ENCODE measurements at regions not wholly inside any gene's neighbourhood (a gene's known extent, or its start where the extent isn't known, plus 50 kb on each side); places are given as distances from the start of the nearest gene placed in this dataset.

DNA sequence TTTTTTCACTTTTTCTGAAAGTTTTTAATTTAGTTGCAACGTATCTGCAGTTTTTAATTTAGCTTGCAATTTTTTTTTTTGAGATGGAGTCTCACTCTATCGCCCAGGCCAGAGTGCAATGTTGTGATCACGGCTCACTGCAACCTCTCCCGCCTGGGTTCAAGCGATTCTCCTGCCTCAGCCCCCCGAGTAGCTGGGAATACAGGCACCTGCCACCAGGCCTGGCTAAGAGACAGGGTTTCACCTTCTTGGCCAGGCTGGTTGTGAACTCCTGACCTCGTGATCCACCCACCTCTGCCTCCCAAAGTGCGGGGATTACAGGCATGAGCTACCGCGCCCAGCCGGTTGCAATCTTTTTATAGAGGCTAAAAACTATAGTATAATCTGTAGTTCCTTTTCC is 142.9 kb upstream of the ALCAM start:
- Histone ChIP-seq H3K4me3 (no peak overlapping the region), H3K27me3 (ENCODE audit: control insufficient read depth in 3 of 3, insufficient read depth in 3 of 3, low read length in 2 of 3) (no peaks in the 10 kb centered on the region), H3K27ac (ENCODE audit: low read depth in 1 of 2, low read length in 1 of 2) (no peak overlapping the region), H3K36me3 (ENCODE audit: control insufficient read depth in 4 of 4, insufficient read depth in 4 of 4, low read length in 4 of 4) (no peaks in the 10 kb centered on the region), H3K9ac (ENCODE audit: insufficient read depth in 1 of 2, low read length in 2 of 2) (no peak overlapping the region), H3K4me1 (ENCODE audit: control insufficient read depth in 5 of 5, insufficient read depth in 5 of 5, low read length in 5 of 5) (no peaks in the 10 kb centered on the region), H3K9me3 (ENCODE audit: control insufficient read depth in 4 of 4, insufficient read depth in 3 of 4, low read length in 3 of 4) (no peaks in the 10 kb centered on the region)
- TF ChIP-seq, protein P1, sequence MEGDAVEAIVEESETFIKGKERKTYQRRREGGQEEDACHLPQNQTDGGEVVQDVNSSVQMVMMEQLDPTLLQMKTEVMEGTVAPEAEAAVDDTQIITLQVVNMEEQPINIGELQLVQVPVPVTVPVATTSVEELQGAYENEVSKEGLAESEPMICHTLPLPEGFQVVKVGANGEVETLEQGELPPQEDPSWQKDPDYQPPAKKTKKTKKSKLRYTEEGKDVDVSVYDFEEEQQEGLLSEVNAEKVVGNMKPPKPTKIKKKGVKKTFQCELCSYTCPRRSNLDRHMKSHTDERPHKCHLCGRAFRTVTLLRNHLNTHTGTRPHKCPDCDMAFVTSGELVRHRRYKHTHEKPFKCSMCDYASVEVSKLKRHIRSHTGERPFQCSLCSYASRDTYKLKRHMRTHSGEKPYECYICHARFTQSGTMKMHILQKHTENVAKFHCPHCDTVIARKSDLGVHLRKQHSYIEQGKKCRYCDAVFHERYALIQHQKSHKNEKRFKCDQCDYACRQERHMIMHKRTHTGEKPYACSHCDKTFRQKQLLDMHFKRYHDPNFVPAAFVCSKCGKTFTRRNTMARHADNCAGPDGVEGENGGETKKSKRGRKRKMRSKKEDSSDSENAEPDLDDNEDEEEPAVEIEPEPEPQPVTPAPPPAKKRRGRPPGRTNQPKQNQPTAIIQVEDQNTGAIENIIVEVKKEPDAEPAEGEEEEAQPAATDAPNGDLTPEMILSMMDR (IDR thresholded peaks at IDR 0.05; ENCODE audit: control extremely low read depth, extremely low read depth): no peak
- DNase-seq (no peak), ATAC-seq (ENCODE audit: insufficient read depth, low FRiP score) (no peak)
- WGBS, 2 donors: 92 to 93% methylated on average over 11 of the region's 11 CpGs

DNA sequence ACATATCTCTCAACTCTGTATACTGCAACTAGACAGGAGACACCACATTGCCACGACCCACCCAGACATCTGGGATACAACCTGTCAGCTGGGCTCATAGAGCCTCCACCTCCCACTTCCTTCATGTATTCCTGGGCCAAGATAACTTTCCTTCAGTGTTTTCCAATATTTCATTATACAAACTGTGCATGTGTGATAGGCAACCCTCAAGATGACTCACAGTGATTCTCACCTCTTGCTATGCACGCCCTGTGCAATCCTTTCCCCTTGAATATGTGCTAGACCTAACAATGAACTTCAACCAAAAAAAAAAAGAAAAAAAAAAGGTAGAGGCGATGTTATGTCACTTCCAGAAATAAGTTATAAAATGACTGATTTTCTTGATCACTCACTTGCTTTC is 138.0 kb upstream of the ALCAM start:
- 80 to 82% methylated on average over 3 of the region's 3 CpGs for WGBS, 2 donors
- H3K27me3 ChIP-seq (ENCODE audit: control insufficient read depth in 3 of 3, insufficient read depth in 3 of 3, low read length in 2 of 3): no peaks in the 10 kb centered on the region
- no peaks in the 10 kb centered on the region for H3K4me1 ChIP-seq (ENCODE audit: control insufficient read depth in 5 of 5, insufficient read depth in 5 of 5, low read length in 5 of 5)
- peaks cover 0 to 2% (median 0%) of the 10 kb centered on the region in 4 donors for H3K9me3 ChIP-seq (ENCODE audit: control insufficient read depth in 4 of 4, insufficient read depth in 3 of 4, low read length in 3 of 4)
- H3K4me3 ChIP-seq: no peak overlapping the region
- H3K36me3 ChIP-seq (ENCODE audit: control insufficient read depth in 4 of 4, insufficient read depth in 4 of 4, low read length in 4 of 4): no peaks in the 10 kb centered on the region
- no peak for DNase-seq
- H3K9ac ChIP-seq (ENCODE audit: insufficient read depth in 1 of 2, low read length in 2 of 2): no peak overlapping the region
- TF ChIP-seq, protein P1 (IDR thresholded peaks at IDR 0.05; ENCODE audit: control extremely low read depth, extremely low read depth): no peak
- no peak for ATAC-seq (ENCODE audit: insufficient read depth, low FRiP score)
- H3K27ac ChIP-seq (ENCODE audit: low read depth in 1 of 2, low read length in 1 of 2): no peak overlapping the region

DNA sequence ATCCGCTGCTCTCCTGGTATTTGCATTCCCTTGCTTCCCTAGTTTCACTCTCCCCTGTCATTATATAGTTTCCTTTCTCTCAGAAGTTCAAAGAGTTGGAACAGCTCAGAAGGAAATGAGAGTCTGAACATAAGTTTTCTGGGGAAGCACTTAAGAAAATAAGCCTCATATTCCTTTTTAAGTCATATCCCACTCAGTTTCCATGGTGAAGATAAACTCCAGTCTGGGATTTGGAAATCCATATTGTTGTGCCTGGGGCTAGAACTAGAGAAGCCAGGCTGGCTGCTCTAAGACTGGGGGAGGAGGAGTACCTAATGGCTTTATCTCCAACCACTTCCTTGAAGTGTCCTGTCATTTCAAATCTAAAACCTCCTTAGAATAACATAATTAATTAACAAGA is 134.2 kb upstream of the ALCAM start:
- Histone ChIP-seq H3K27ac (ENCODE audit: low read depth in 1 of 2, low read length in 1 of 2) (no peak overlapping the region), H3K36me3 (ENCODE audit: control insufficient read depth in 4 of 4, insufficient read depth in 4 of 4, low read length in 4 of 4) (no peaks in the 10 kb centered on the region), H3K9ac (ENCODE audit: insufficient read depth in 1 of 2, low read length in 2 of 2) (no peak overlapping the region), H3K4me3 (no peak overlapping the region), H3K4me1 (ENCODE audit: control insufficient read depth in 5 of 5, insufficient read depth in 5 of 5, low read length in 5 of 5) (no peaks in the 10 kb centered on the region), H3K27me3 (ENCODE audit: control insufficient read depth in 3 of 3, insufficient read depth in 3 of 3, low read length in 2 of 3) (no peaks in the 10 kb centered on the region), H3K9me3 (ENCODE audit: control insufficient read depth in 4 of 4, insufficient read depth in 3 of 4, low read length in 3 of 4) (peaks cover 0 to 2% (median 0%) of the 10 kb centered on the region in 4 donors)
- WGBS, 2 donors: 69 to 75% methylated on average over 1 of the region's 1 CpG
- TF ChIP-seq, protein P1 (IDR thresholded peaks at IDR 0.05; ENCODE audit: control extremely low read depth, extremely low read depth): no peak
- DNase-seq: no peak
- ATAC-seq (ENCODE audit: insufficient read depth, low FRiP score): no peak

DNA sequence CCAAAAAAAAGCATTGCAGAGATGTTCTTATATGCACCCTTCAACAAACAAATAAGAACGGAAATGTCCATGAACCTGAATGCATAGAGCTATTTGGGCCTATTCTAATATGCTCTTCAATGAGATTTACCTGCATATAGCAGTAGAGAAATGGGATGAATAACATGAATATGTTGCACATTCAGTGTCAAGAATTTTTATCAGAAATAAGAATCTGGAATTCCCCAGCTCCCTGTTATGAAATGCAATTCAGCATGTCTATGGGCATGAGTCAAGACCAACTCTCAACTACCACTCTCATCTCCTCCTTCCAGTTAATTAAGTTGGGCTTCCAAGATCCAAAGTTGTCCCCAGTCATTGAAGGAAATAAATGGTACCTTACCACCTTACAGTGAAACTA is 133.7 kb upstream of the ALCAM start:
- H3K4me1 ChIP-seq (ENCODE audit: control insufficient read depth in 5 of 5, insufficient read depth in 5 of 5, low read length in 5 of 5): no peaks in the 10 kb centered on the region
- DNase-seq (no peak), ATAC-seq (ENCODE audit: insufficient read depth, low FRiP score) (no peak)
- peaks cover 0 to 2% (median 0%) of the 10 kb centered on the region in 4 donors for H3K9me3 ChIP-seq (ENCODE audit: control insufficient read depth in 4 of 4, insufficient read depth in 3 of 4, low read length in 3 of 4)
- H3K36me3 ChIP-seq (ENCODE audit: control insufficient read depth in 4 of 4, insufficient read depth in 4 of 4, low read length in 4 of 4): no peaks in the 10 kb centered on the region
- H3K9ac ChIP-seq (ENCODE audit: insufficient read depth in 1 of 2, low read length in 2 of 2): no peak overlapping the region
- WGBS, 2 donors: 93 to 96% methylated on average over 1 of the region's 1 CpG
- no peaks in the 10 kb centered on the region for H3K27me3 ChIP-seq (ENCODE audit: control insufficient read depth in 3 of 3, insufficient read depth in 3 of 3, low read length in 2 of 3)
- TF ChIP-seq, protein P1 (IDR thresholded peaks at IDR 0.05; ENCODE audit: control extremely low read depth, extremely low read depth): no peak
- H3K4me3 ChIP-seq: no peak overlapping the region
- no peak overlapping the region for H3K27ac ChIP-seq (ENCODE audit: low read depth in 1 of 2, low read length in 1 of 2)

Data from lung (tissue), 11 donors.